SK-N-SH (cell line): ENCODE measurements at regions not wholly inside any gene's neighbourhood (a gene's known extent, or its start where the extent isn't known, plus 50 kb on each side); places are given as distances from the start of the nearest gene placed in this dataset.

Experiments used
- CTCF ChIA-PET: fragments of 300-600, 350-600 bp; formaldehyde crosslinking; extraction: SDS; loops from one replicate; lab custom pipeline; 2021; lab: Yijun Ruan, JAX
- POLR2A ChIA-PET: fragments of 350-600 bp; sonication (Branson Sonifier 250); formaldehyde crosslinking; extraction: SDS; loops from one replicate; lab custom pipeline; 2020; ENCODE audit warnings: antibody characterized with exemption, inconsistent platforms; lab: Yijun Ruan, JAX
- DNase-seq: peaks from one replicate; pipeline ENCODE4 v3.0.0; 2012
- H2AFZ ChIP-seq: fragments of 200-600 bp; sonication (generic); 2 replicates; pipeline ENCODE4 v1.8.1; 2016; ENCODE audit warnings: antibody characterized with exemption, mild to moderate bottlenecking, low read depth
- H3F3A ChIP-seq: fragments of 200-600 bp; sonication (generic); replicated peaks from 2 replicates; pipeline ENCODE3; 2016; ENCODE audit warnings: antibody characterized with exemption, mild to moderate bottlenecking; ENCODE audit not compliant: insufficient read depth
- H3K27ac ChIP-seq, 2 experiments: fragments of 200-500 bp in 1 of 2; fragments of 200-600 bp in 1 of 2; sonication (Bioruptor generic) in 1 of 2; sonication (generic), shearing (Covaris generic) in 1 of 2; 2 replicates each; pipeline versions ENCODE4 v1.5.1 to v1.6.1; 2014 to 2016; ENCODE audit warnings: low read depth in 2 of 2, inconsistent platforms in 1 of 2, low read length in 1 of 2, mild to moderate bottlenecking in 1 of 2, mixed read lengths in 1 of 2
- H3K27me3 ChIP-seq: fragments of 200-600 bp; sonication (generic), shearing (Covaris generic); 2 replicates; pipeline ENCODE4 v1.6.1; 2016; ENCODE audit warnings: mixed run types; ENCODE audit not compliant: insufficient read depth
- H3K36me3 ChIP-seq, 2 experiments: fragments of 200-500 bp in 1 of 2; fragments of 200-600 bp in 1 of 2; sonication (Bioruptor generic) in 1 of 2; sonication (generic) in 1 of 2; replicated peaks in 1 of 2; 2 replicates each; pipeline versions ENCODE3 to v1.5.1; 2014 to 2016; ENCODE audit warnings: low read length in 1 of 2, mild to moderate bottlenecking in 1 of 2; ENCODE audit not compliant: insufficient read depth in 2 of 2, control insufficient read depth in 1 of 2
- H3K4me1 ChIP-seq, 2 experiments: fragments of 200-500 bp in 1 of 2; fragments of 200-600 bp in 1 of 2; sonication (Bioruptor generic) in 1 of 2; sonication (generic), shearing (Covaris generic) in 1 of 2; 2 replicates each; pipeline versions ENCODE4 v1.5.1 to v1.6.1; 2014 to 2016; ENCODE audit warnings: low read depth in 1 of 2, low read length in 1 of 2, mixed run types in 1 of 2; ENCODE audit not compliant: insufficient read depth in 2 of 2, control insufficient read depth in 1 of 2
- H3K4me2 ChIP-seq: fragments of 200-600 bp; sonication (generic), shearing (Covaris generic); 2 replicates; pipeline ENCODE4 v1.6.1; 2017; ENCODE audit warnings: mixed run types
- H3K4me3 ChIP-seq, 2 experiments: fragments of 200-500 bp in 1 of 2; fragments of 200-600 bp in 1 of 2; sonication (Bioruptor generic) in 1 of 2; sonication (generic), shearing (Covaris generic) in 1 of 2; 2 replicates each; pipeline versions ENCODE4 v1.5.1 to v1.8.1; 2014 to 2016; ENCODE audit warnings: low read depth in 2 of 2, inconsistent platforms in 1 of 2, low read length in 1 of 2, mild to moderate bottlenecking in 1 of 2, mixed read lengths in 1 of 2, moderate library complexity in 1 of 2
- H3K79me2 ChIP-seq: fragments of 200-600 bp; sonication (generic); 2 replicates; pipeline ENCODE4 v1.8.1; 2017; ENCODE audit warnings: mild to moderate bottlenecking; ENCODE audit not compliant: insufficient read depth
- H3K9ac ChIP-seq: fragments of 200-600 bp; sonication (generic); 2 replicates; pipeline ENCODE4 v1.6.1; 2017; ENCODE audit warnings: mixed run types
- H3K9me2 ChIP-seq: fragments of 200-600 bp; sonication (generic); 2 replicates; pipeline ENCODE4 v1.6.1; 2017; ENCODE audit warnings: mixed run types
- H3K9me3 ChIP-seq: fragments of 200-600 bp; sonication (generic); 2 replicates; pipeline ENCODE4 v1.6.1; 2017; ENCODE audit warnings: mixed run types, mild to moderate bottlenecking, moderate library complexity
- H4K20me1 ChIP-seq: fragments of 200-600 bp; sonication (generic); 2 replicates; pipeline ENCODE4 v1.6.1; 2017; ENCODE audit warnings: mild to moderate bottlenecking, mixed run types; ENCODE audit not compliant: insufficient read depth
- CHD2 ChIP-seq: fragments of 150-350 bp; IDR thresholded peaks from 2 replicates; pipeline ENCODE4 v1.6.1; 2018; ENCODE audit warnings: low read length; ENCODE audit not compliant: partially characterized antibody
- EZH2phosphoT487 ChIP-seq: fragments of 200-600 bp; sonication (generic); IDR thresholded peaks from 2 replicates; pipeline ENCODE4 v1.6.1; 2017; ENCODE audit warnings: low read depth, mixed run types, mild to moderate bottlenecking, antibody characterized with exemption, moderate library complexity, borderline replicate concordance
- FOSL2 ChIP-seq: IDR thresholded peaks from 2 replicates; pipeline ENCODE4 v1.4.0; 2012; ENCODE audit warnings: low read depth, mild to moderate bottlenecking, moderate library complexity, borderline replicate concordance
- GABPA ChIP-seq: IDR thresholded peaks from 2 replicates; pipeline ENCODE4 v1.4.0; 2012; ENCODE audit warnings: low read depth, mild to moderate bottlenecking
- GATA2 ChIP-seq: sonication (generic); formaldehyde crosslinking; IDR thresholded peaks from 2 replicates; pipeline ENCODE4 v1.5.0; 2020; ENCODE audit warnings: mild to moderate bottlenecking, missing genetic modification reagents
- JUND ChIP-seq: IDR thresholded peaks from 2 replicates; pipeline ENCODE4 v1.4.0; 2012
- MEF2A ChIP-seq: IDR thresholded peaks from 2 replicates; pipeline ENCODE4 v1.4.0; 2012; ENCODE audit warnings: low read depth, borderline replicate concordance
- NFIC ChIP-seq: IDR thresholded peaks from 2 replicates; pipeline ENCODE4 v1.4.0; 2012; ENCODE audit warnings: borderline replicate concordance
- NRF1 ChIP-seq: IDR thresholded peaks from 2 replicates; pipeline ENCODE4 v1.6.1; 2012; ENCODE audit warnings: low read depth, mild to moderate bottlenecking, low read length
- POLR2AphosphoS5 ChIP-seq: IDR thresholded peaks from 2 replicates; pipeline ENCODE4 v1.6.1; 2012; ENCODE audit warnings: low read depth, low read length
- RAD21 ChIP-seq: IDR thresholded peaks from 2 replicates; pipeline ENCODE4 v1.6.1; 2012; ENCODE audit warnings: mild to moderate bottlenecking, low read length
- RCOR1 ChIP-seq: fragments of 150-350 bp; IDR thresholded peaks from 2 replicates; pipeline ENCODE4 v1.6.1; 2017; ENCODE audit warnings: antibody characterized with exemption, low read length
- RFX5 ChIP-seq: IDR thresholded peaks from 2 replicates; pipeline ENCODE4 v1.6.1; 2012; ENCODE audit warnings: mild to moderate bottlenecking, improper control_type of control experiment, low read length
- SIN3A ChIP-seq: IDR thresholded peaks from 2 replicates; pipeline ENCODE4 v1.6.1; 2012; ENCODE audit warnings: low read depth, mild to moderate bottlenecking, low read length, moderate library complexity, borderline replicate concordance
- SMC3 ChIP-seq: IDR thresholded peaks from 2 replicates; pipeline ENCODE4 v1.6.1; 2012; ENCODE audit warnings: low read depth, low read length, improper control_type of control experiment
- TCF12 ChIP-seq: IDR thresholded peaks from 2 replicates; pipeline ENCODE4 v1.4.0; 2012
- YY1 ChIP-seq: IDR thresholded peaks from 2 replicates; pipeline ENCODE4 v1.4.0; 2012; ENCODE audit warnings: low read depth, mild to moderate bottlenecking
- WGBS: methylation state at CpG from one replicate; pipeline ENCODE4 v1.1.6; 2017; ENCODE audit warnings: low lambda C conversion rate; 5-methylcytosine and 5-hydroxymethylcytosine counted together
- TF ChIP-seq, protein P1 (sequence below): IDR thresholded peaks from 2 replicates; pipeline ENCODE4; 2012
- TF ChIP-seq, protein P2 (sequence below): fragments of 150-350 bp; IDR thresholded peaks from 2 replicates; pipeline ENCODE4 v1.6.1; 2016; ENCODE audit warnings: mild to moderate bottlenecking, low read depth, low read length
- TF ChIP-seq, protein P3 (sequence below): fragments of 150-350 bp; IDR thresholded peaks from 2 replicates; pipeline ENCODE4 v1.6.1; 2017; ENCODE audit warnings: antibody characterized with exemption, low read length, low read depth, borderline replicate concordance
- TF ChIP-seq, protein P4 (sequence below): fragments of 200-600 bp; sonication (generic); IDR thresholded peaks from 2 replicates; pipeline ENCODE4 v1.6.1; 2017; ENCODE audit warnings: antibody characterized with exemption, mild to moderate bottlenecking, moderate library complexity

DNA sequence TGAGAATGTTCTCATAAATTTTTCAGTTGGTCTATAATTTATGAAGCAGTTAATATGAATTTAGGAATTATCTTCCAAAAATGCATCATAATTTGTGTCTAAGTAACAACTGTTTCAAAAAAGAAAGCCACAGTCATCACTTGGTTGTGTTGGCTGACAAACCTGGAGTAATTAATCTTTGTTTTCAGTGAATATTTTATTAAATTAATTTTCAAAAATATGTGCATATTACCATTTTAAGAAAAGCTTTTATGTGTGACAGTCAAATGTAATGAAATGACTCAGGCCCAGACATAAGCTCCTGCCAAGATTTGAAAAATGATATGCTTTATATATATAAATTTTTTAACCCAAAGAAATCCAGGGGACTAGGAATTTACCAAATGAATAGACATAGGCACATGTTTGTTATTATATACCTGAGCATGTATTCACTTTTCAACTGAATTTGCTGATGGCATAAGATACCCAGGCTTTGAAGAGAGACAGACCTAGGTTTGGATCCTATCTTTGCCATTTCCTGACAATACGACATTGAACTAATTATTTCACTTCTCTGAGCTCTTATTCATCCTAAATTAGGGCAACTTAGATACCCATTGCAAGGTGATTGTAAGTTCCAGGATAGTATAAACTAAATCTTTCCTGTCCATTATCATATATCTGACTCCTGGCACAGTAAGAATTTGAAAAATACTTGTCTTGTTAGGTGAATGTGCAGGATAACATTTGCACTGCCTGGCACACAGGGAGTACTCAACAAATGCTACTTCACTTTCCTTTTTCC, 729.5 kb upstream of the ADGRL2 start:
- CTCF ChIA-PET: no interaction called here
- WGBS: 5% methylated on average over 1 of the region's 1 CpG
- no peaks in the 10 kb centered on the region for H3K27me3 ChIP-seq

More for the DNA sequence above, 729.5 kb upstream of the ADGRL2 start:
- no peaks in the 10 kb centered on the region for H3K79me2 ChIP-seq
- POLR2A ChIA-PET: no interaction called here
- TF ChIP-seq JUND (peak; percentile 30; the same call in 1 of the 2 replicates), GABPA (no peak), NRF1 (no peak), YY1 (no peak), CHD2 (no peak), SIN3A (no peak), SMC3 (no peak), TCF12 (peak; percentile 80; the same call in 1 of the 2 replicates), FOSL2 (no peak), NFIC (peak; percentile 65), GATA2 (CRISPR knock-in tag) (peak; percentile 49; the same call in 1 of the 2 replicates), RAD21 (no peak), EZH2phosphoT487 (no peak), MEF2A (no peak), RFX5 (no peak), POLR2AphosphoS5 (peak; percentile 37; the same call in 1 of the 2 replicates), RCOR1 (no peak)
- TF ChIP-seq, protein P1, sequence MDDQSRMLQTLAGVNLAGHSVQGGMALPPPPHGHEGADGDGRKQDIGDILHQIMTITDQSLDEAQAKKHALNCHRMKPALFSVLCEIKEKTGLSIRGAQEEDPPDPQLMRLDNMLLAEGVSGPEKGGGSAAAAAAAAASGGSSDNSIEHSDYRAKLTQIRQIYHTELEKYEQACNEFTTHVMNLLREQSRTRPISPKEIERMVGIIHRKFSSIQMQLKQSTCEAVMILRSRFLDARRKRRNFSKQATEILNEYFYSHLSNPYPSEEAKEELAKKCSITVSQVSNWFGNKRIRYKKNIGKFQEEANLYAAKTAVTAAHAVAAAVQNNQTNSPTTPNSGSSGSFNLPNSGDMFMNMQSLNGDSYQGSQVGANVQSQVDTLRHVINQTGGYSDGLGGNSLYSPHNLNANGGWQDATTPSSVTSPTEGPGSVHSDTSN: peak; percentile 50
- TF ChIP-seq, protein P2, sequence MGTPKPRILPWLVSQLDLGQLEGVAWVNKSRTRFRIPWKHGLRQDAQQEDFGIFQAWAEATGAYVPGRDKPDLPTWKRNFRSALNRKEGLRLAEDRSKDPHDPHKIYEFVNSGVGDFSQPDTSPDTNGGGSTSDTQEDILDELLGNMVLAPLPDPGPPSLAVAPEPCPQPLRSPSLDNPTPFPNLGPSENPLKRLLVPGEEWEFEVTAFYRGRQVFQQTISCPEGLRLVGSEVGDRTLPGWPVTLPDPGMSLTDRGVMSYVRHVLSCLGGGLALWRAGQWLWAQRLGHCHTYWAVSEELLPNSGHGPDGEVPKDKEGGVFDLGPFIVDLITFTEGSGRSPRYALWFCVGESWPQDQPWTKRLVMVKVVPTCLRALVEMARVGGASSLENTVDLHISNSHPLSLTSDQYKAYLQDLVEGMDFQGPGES: no peak
- TF ChIP-seq, protein P3, sequence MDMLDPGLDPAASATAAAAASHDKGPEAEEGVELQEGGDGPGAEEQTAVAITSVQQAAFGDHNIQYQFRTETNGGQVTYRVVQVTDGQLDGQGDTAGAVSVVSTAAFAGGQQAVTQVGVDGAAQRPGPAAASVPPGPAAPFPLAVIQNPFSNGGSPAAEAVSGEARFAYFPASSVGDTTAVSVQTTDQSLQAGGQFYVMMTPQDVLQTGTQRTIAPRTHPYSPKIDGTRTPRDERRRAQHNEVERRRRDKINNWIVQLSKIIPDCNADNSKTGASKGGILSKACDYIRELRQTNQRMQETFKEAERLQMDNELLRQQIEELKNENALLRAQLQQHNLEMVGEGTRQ: no peak
- TF ChIP-seq, protein P4, sequence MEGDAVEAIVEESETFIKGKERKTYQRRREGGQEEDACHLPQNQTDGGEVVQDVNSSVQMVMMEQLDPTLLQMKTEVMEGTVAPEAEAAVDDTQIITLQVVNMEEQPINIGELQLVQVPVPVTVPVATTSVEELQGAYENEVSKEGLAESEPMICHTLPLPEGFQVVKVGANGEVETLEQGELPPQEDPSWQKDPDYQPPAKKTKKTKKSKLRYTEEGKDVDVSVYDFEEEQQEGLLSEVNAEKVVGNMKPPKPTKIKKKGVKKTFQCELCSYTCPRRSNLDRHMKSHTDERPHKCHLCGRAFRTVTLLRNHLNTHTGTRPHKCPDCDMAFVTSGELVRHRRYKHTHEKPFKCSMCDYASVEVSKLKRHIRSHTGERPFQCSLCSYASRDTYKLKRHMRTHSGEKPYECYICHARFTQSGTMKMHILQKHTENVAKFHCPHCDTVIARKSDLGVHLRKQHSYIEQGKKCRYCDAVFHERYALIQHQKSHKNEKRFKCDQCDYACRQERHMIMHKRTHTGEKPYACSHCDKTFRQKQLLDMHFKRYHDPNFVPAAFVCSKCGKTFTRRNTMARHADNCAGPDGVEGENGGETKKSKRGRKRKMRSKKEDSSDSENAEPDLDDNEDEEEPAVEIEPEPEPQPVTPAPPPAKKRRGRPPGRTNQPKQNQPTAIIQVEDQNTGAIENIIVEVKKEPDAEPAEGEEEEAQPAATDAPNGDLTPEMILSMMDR: no peak
- H3F3A ChIP-seq: no peaks in the 10 kb centered on the region
- H2AFZ ChIP-seq: no peak overlapping the region
- no peaks in the 10 kb centered on the region for H3K9me2 ChIP-seq
- no peaks in the 10 kb centered on the region for H3K36me3 ChIP-seq
- H3K4me1 ChIP-seq: no peaks in the 10 kb centered on the region; a peak in 1 of 4 replicates
- no peak overlapping the region for H3K9ac ChIP-seq
- H4K20me1 ChIP-seq: no peaks in the 10 kb centered on the region
- H3K4me2 ChIP-seq: no peak overlapping the region
- peak; percentile 25 for DNase-seq
- H3K27ac ChIP-seq: peak overlapping the region; percentile 12 to 50; a peak in 3 of 4 replicates
- H3K9me3 ChIP-seq: no peaks in the 10 kb centered on the region
- H3K4me3 ChIP-seq: no peak overlapping the region
